ENCODE measurements at regions not wholly inside any gene's neighbourhood (a gene's known extent, or its start where the extent isn't known, plus 50 kb on each side); places are given as distances from the start of the nearest gene placed in this dataset.

- no peak for TF ChIP-seq CTCF (IDR thresholded peaks at IDR 0.05; ENCODE audit: low read length)
- TF ChIP-seq EZH2phosphoT487 (IDR thresholded peaks at IDR 0.05; ENCODE audit: low read length) = no peak
- TF ChIP-seq EZH2 (optimal IDR thresholded peaks at IDR 0.05; ENCODE audit: low read depth, low read length) = no peak
Measured at GRCh38 chr16:79379095-79379494, 221.4 kb downstream of the MAF start.

All from MM.1S (cell line).